Transverse colon (tissue), 4 donors: ENCODE measurements at regions not wholly inside any gene's neighbourhood (a gene's known extent, or its start where the extent isn't known, plus 50 kb on each side); places are given as distances from the start of the nearest gene placed in this dataset.

ENCODE experiments used
- DNase-seq: peaks from one replicate; pipeline ENCODE4 v3.0.0-alpha.2; 2019
- H3K27ac ChIP-seq, 4 donors: fragments of 200-600 bp; sonication (generic); 2 replicates each; pipeline ENCODE4 v1.5.1; 2016 to 2018; ENCODE audit warnings: inconsistent platforms in 4 of 4
- H3K27me3 ChIP-seq: fragments of 200-600 bp; sonication (generic); 2 replicates; pipeline ENCODE4 v1.5.1; 2017; ENCODE audit warnings: inconsistent platforms
- H3K36me3 ChIP-seq, 4 donors: fragments of 200-600 bp; sonication (generic); 2 replicates each; pipeline ENCODE4 v1.5.1; 2017 to 2019; ENCODE audit warnings: inconsistent platforms in 4 of 4
- H3K4me1 ChIP-seq, 4 donors: fragments of 200-600 bp; sonication (generic); 2 replicates each; pipeline ENCODE4 v1.5.1; 2017 to 2020; ENCODE audit warnings: inconsistent platforms in 4 of 4
- H3K4me3 ChIP-seq, 4 donors: fragments of 200-600 bp; sonication (generic); 1 replicate in 1 of 4; 2 replicates in 3 of 4; pipeline versions ENCODE4 v1.5.1 to v1.6.1; 2017 to 2019; ENCODE audit warnings: inconsistent platforms in 4 of 4
- H3K9me3 ChIP-seq, 2 donors: fragments of 200-600 bp; sonication (generic); 2 replicates each; pipeline ENCODE4 v1.5.1; 2017 to 2019; ENCODE audit warnings: inconsistent platforms in 2 of 2
- CTCF ChIP-seq, 5 experiments: fragments of 200-600 bp in 3 of 5; fragments of 450-650 bp in 2 of 5; sonication (generic) in 3 of 5; IDR thresholded peaks; 1 replicate in 2 of 5; 2 replicates in 3 of 5; pipeline ENCODE4 v1.5.1; 2016 to 2017; ENCODE audit warnings: antibody characterized with exemption in 5 of 5, inconsistent platforms in 3 of 5, mild to moderate bottlenecking in 2 of 5, moderate library complexity in 1 of 5
- EP300 ChIP-seq: sonication (generic); formaldehyde crosslinking; IDR thresholded peaks from one replicate; pipeline ENCODE4 v1.6.1; 2017; ENCODE audit warnings: antibody characterized with exemption, low read depth
- POLR2A ChIP-seq: fragments of 450-650 bp; IDR thresholded peaks from one replicate; pipeline ENCODE4 v1.6.1; 2016; ENCODE audit warnings: antibody characterized with exemption, mild to moderate bottlenecking, moderate library complexity
- POLR2AphosphoS5 ChIP-seq, 3 donors: sonication (generic); formaldehyde crosslinking; IDR thresholded peaks; one replicate each; pipeline ENCODE4 v1.6.1; 2016; ENCODE audit warnings: antibody characterized with exemption in 3 of 3
- WGBS, 2 donors: methylation state at CpG; one replicate each; pipeline ENCODE4 v1.1.5; 2018; ENCODE audit warnings: low coverage in 1 of 2; 5-methylcytosine and 5-hydroxymethylcytosine counted together
- in situ Hi-C, 4 donors: fragments of 200-750 bp; cut with MboI; loops; one replicate each; pipeline versions ENCODE4 v1.15.0 to v1.15.1; 2017; ENCODE audit warnings: low sequenced_read_pairs in 3 of 4, low pct_ligation_motif_present in 1 of 4, low pct_unique_long_range_greater_than_20kb in 1 of 4
- intact Hi-C: fragments of 100-400 bp; cut with DNase I; formaldehyde crosslinking; loops from one replicate; pipeline ENCODE4 v1.15.1; 2023; ENCODE audit warnings: low total_unique reads

GRCh38 chr3:46107682-46108081 lies 80.4 kb upstream of the XCR1 start:
- intact Hi-C loops (no loop called here), in situ Hi-C loops (no loop called here)
- H3K4me3 ChIP-seq = no peak overlapping the region
- 70% methylated on average over 4 of the region's 4 CpGs; no CpG with 5 or more reads in 1 of the 2 donors for WGBS, 2 donors
- H3K36me3 ChIP-seq = no peaks in the 10 kb centered on the region
- H3K9me3 ChIP-seq = no peaks in the 10 kb centered on the region
- H3K27ac ChIP-seq = no peak overlapping the region
- no peak for TF ChIP-seq CTCF (IDR thresholded peaks at IDR 0.05)
- TF ChIP-seq EP300 = no peak
- TF ChIP-seq POLR2A = no peak
- TF ChIP-seq POLR2AphosphoS5 (IDR thresholded peaks at IDR 0.05) = no peak
- peaks cover 0 to 39% (median 4%) of the 10 kb centered on the region in 4 donors for H3K4me1 ChIP-seq
- no peak for DNase-seq
- no peaks in the 10 kb centered on the region for H3K27me3 ChIP-seq

GRCh38 chr3:46105306-46105919 lies 78.1 kb upstream of the XCR1 start:
- Histone ChIP-seq H3K27me3 (no peaks in the 10 kb centered on the region), H3K9me3 (no peaks in the 10 kb centered on the region), H3K27ac (no peak overlapping the region), H3K4me1 (peaks cover 0 to 27% (median under 1%) of the 10 kb centered on the region in 4 donors), H3K36me3 (no peaks in the 10 kb centered on the region), H3K4me3 (no peak overlapping the region)
- 80 to 86% methylated on average over 4 of the region's 4 CpGs for WGBS, 2 donors
- in situ Hi-C loops = no loop called here
- DNase-seq = no peak
- TF ChIP-seq POLR2AphosphoS5 (IDR thresholded peaks at IDR 0.05) (no peak), CTCF (IDR thresholded peaks at IDR 0.05) (no peak), POLR2A (no peak), EP300 (no peak)
- intact Hi-C loops = no loop called here

GRCh38 chr3:46104706-46105105 lies 77.4 kb upstream of the XCR1 start:
- TF ChIP-seq POLR2A (no peak), EP300 (no peak), POLR2AphosphoS5 (IDR thresholded peaks at IDR 0.05) (no peak), CTCF (IDR thresholded peaks at IDR 0.05) (no peak)
- H3K4me3 ChIP-seq = no peak overlapping the region
- no peaks in the 10 kb centered on the region for H3K9me3 ChIP-seq
- no peaks in the 10 kb centered on the region for H3K36me3 ChIP-seq
- 71% methylated on average over 1 of the region's 1 CpG; no CpG with 5 or more reads in 1 of the 2 donors for WGBS, 2 donors
- in situ Hi-C loops = no loop called here
- H3K27ac ChIP-seq = no peak overlapping the region
- DNase-seq = no peak
- peaks cover 0 to 20% (median 0%) of the 10 kb centered on the region in 4 donors for H3K4me1 ChIP-seq
- no peaks in the 10 kb centered on the region for H3K27me3 ChIP-seq
- intact Hi-C loops = no loop called here

- in situ Hi-C loops = no loop called here
Observed at GRCh38 chr3:46102780-46103130, 75.5 kb upstream of the XCR1 start.

More at GRCh38 chr3:46102780-46103130, 75.5 kb upstream of the XCR1 start:
- no peak overlapping the region for H3K4me3 ChIP-seq
- peaks cover 0 to 18% (median 4%) of the 10 kb centered on the region in 4 donors for H3K4me1 ChIP-seq
- H3K9me3 ChIP-seq = no peaks in the 10 kb centered on the region
- no peaks in the 10 kb centered on the region for H3K36me3 ChIP-seq
- H3K27ac ChIP-seq = no peak overlapping the region
- no peak for TF ChIP-seq POLR2A
- TF ChIP-seq CTCF (IDR thresholded peaks at IDR 0.05) = no peak
- TF ChIP-seq EP300 = no peak
- no peak for DNase-seq
- H3K27me3 ChIP-seq = no peaks in the 10 kb centered on the region
- intact Hi-C loops = no loop called here
